T-cell (primary cell): ENCODE measurements at regions not wholly inside any gene's neighbourhood (a gene's known extent, or its start where the extent isn't known, plus 50 kb on each side); places are given as distances from the start of the nearest gene placed in this dataset.

Experiments
- ATAC-seq, 4 experiments: fragments of 200-7000 bp in 3 of 4; fragments of 150-1000 bp in 1 of 4; cut with Tn5 transposase; replicated peaks in 1 of 4; 1 replicate in 3 of 4; 2 replicates in 1 of 4; pipeline ENCODE4 v1.10.0; 2021; ENCODE audit warnings: moderate library complexity in 3 of 4, mild to moderate bottlenecking in 2 of 4, moderate number of reproducible peaks in 1 of 4
- CTCF ChIA-PET, 2 donors: fragments of 300-600 bp; sonication (Branson Sonifier 250); formaldehyde crosslinking; loops; one replicate each; lab custom pipeline; 2022; ENCODE audit warnings: antibody characterized with exemption in 2 of 2; lab: Charles Lee
- POLR2A ChIA-PET, 2 donors: fragments of 300-600 bp; sonication (Branson Sonifier 250); formaldehyde crosslinking; loops; one replicate each; lab custom pipeline; 2022; ENCODE audit warnings: antibody characterized with exemption in 2 of 2; lab: Charles Lee
- DNase-seq, 35 experiments: peaks; one replicate each; pipeline versions ENCODE4 v3.0.0 to v3.0.0-alpha.2; 2013 to 2023
- H3K27ac ChIP-seq: one replicate; pipeline ENCODE4 v1.5.1; 2013; ENCODE audit warnings: low read length
- H3K27me3 ChIP-seq, 2 experiments: replicated peaks in 1 of 2; 1 replicate in 1 of 2; 2 replicates in 1 of 2; pipeline versions ENCODE4 v1.6.1 to v1.7.0; 2013; ENCODE audit warnings: low read length in 1 of 2, mixed read lengths in 1 of 2; ENCODE audit not compliant: control insufficient read depth in 2 of 2, insufficient read depth in 2 of 2; ENCODE audit errors: extremely low read depth in 1 of 2
- H3K36me3 ChIP-seq, 2 donors: 1 replicate in 1 of 2; 2 replicates in 1 of 2; pipeline versions ENCODE4 v1.6.1 to v1.7.0; 2013; ENCODE audit warnings: low read length in 1 of 2; ENCODE audit not compliant: control insufficient read depth in 2 of 2, insufficient read depth in 1 of 2; ENCODE audit errors: extremely low read depth in 1 of 2
- H3K4me1 ChIP-seq, 2 experiments: 1 replicate in 1 of 2; 2 replicates in 1 of 2; pipeline versions ENCODE4 v1.6.1 to v1.7.0; 2013; ENCODE audit warnings: low read length in 2 of 2, mixed read lengths in 1 of 2; ENCODE audit not compliant: insufficient read depth in 2 of 2, control insufficient read depth in 1 of 2; ENCODE audit errors: extremely low read depth in 1 of 2
- H3K4me3 ChIP-seq, 2 donors: 1 replicate in 1 of 2; 2 replicates in 1 of 2; pipeline versions ENCODE4 v1.5.1 to v1.7.0; 2013; ENCODE audit warnings: mild to moderate bottlenecking in 2 of 2, low read length in 1 of 2, moderate library complexity in 1 of 2; ENCODE audit not compliant: control insufficient read depth in 1 of 2; ENCODE audit errors: extremely low read depth in 1 of 2
- H3K9me3 ChIP-seq: 2 replicates; pipeline ENCODE4 v1.7.0; 2013
- H3K27ac Mint-ChIP-seq, 2 donors: one replicate each; pipeline ENCODE4 v1.8.0; 2020 to 2021; ENCODE audit warnings: mild to moderate bottlenecking in 2 of 2, mixed read lengths in 2 of 2
- H3K27me3 Mint-ChIP-seq, 2 donors: one replicate each; pipeline ENCODE4 v1.8.0; 2021 to 2022; ENCODE audit warnings: mixed read lengths in 2 of 2
- H3K36me3 Mint-ChIP-seq: one replicate; pipeline ENCODE4 v1.8.0; 2021; ENCODE audit warnings: mixed read lengths
- H3K4me1 Mint-ChIP-seq, 3 donors: one replicate each; pipeline ENCODE4 v1.8.0; 2020 to 2022; ENCODE audit warnings: mixed read lengths in 3 of 3, mild to moderate bottlenecking in 1 of 3
- H3K4me3 Mint-ChIP-seq, 3 donors: one replicate each; pipeline ENCODE4 v1.8.0; 2020 to 2022; ENCODE audit warnings: mild to moderate bottlenecking in 3 of 3, mixed read lengths in 3 of 3, moderate library complexity in 3 of 3
- H3K9me3 Mint-ChIP-seq, 3 donors: one replicate each; pipeline ENCODE4 v1.8.0; 2020 to 2022; ENCODE audit warnings: mixed read lengths in 3 of 3
- WGBS: methylation state at CpG from one replicate; pipeline ENCODE4 v1.1.5; 2013; ENCODE audit warnings: missing lambda C conversion rate; ENCODE audit not compliant: insufficient coverage; 5-methylcytosine and 5-hydroxymethylcytosine counted together

DNA sequence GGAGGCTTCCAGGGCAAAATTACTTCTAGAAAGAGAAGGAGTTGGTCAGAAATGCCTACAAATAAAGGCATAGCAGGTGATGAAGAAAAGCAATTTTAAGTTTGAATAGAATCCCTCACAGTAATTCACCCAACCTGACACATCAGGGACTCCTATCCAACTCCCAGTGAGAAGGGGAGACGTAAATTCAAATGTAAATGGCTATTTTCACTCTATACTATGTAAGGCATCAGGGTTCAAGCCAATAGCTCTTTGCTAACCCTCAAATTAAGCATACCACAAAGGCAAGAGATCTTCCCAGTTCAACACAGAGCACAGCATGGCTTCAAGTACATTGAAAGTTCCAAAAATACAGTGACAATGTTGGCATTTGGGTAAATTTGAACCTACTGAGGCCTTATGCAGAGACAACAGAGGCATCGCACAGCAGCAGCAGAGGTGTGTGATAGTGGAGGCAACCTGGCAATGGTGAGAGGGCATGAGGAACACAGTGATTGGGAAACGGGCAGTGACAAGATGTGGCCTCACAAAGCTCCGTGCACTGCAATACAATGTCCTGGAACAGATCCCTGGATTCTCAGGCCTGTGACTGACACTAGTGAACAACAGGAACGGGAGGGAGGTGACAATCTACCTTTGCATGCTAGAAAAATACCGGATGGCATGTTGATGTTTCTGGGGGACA, 95.7 kb downstream of the VSTM2A start:
- H3K27ac ChIP-seq: no peak overlapping the region
- no peaks in the 10 kb centered on the region for H3K9me3 ChIP-seq
- 83% methylated on average over 3 of the region's 6 CpGs for WGBS
- CTCF ChIA-PET: no interaction called here
- ATAC-seq (no peak), DNase-seq (no peak)
- H3K36me3 ChIP-seq: no peaks in the 10 kb centered on the region
- POLR2A ChIA-PET: no interaction called here
- peaks cover 0 to 3% of the 10 kb centered on the region in 2 experiments for H3K27me3 ChIP-seq
- peaks cover 2 to 4% (median 3%) of the 10 kb centered on the region in 3 donors for H3K9me3 Mint-ChIP-seq
- H3K36me3 Mint-ChIP-seq: no peaks in the 10 kb centered on the region
- peaks cover 0 to 3% of the 10 kb centered on the region in 2 donors for H3K27me3 Mint-ChIP-seq
- no peak overlapping the region for H3K4me3 ChIP-seq
- H3K4me3 Mint-ChIP-seq: no peak overlapping the region
- no peak overlapping the region for H3K27ac Mint-ChIP-seq
- no peaks in the 10 kb centered on the region for H3K4me1 ChIP-seq
- no peaks in the 10 kb centered on the region for H3K4me1 Mint-ChIP-seq

DNA sequence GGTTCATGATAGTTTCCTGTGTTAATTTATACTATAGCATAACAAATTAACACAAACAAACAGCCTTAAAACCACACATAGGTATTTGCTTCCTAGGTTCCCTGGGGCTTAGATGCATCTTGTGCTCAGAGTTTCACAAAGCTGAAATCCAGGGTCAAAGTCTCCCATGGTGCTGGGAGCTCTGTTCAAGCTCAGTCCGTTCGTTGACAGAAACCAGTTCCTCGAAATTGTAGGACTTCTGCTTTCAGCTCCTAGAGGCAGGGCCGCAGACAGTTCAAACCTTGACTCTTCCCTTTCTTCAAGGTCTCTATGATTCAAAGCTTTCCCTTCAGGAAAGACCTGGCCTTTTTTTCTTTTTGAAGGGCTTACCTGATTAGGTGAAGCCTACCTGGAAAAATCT, 90.5 kb downstream of the VSTM2A start:
- no peaks in the 10 kb centered on the region for H3K27me3 ChIP-seq
- H3K36me3 ChIP-seq: no peaks in the 10 kb centered on the region
- ChIA-PET CTCF (no interaction called here), POLR2A (no interaction called here)
- ATAC-seq (no peak), DNase-seq (no peak)
- H3K27ac ChIP-seq: no peak overlapping the region
- H3K27me3 Mint-ChIP-seq: no peaks in the 10 kb centered on the region
- H3K4me3 ChIP-seq: no peak overlapping the region
- no peaks in the 10 kb centered on the region for H3K4me1 Mint-ChIP-seq
- H3K4me3 Mint-ChIP-seq: no peak overlapping the region
- H3K9me3 ChIP-seq: no peaks in the 10 kb centered on the region
- 48% methylated on average over 4 of the region's 4 CpGs for WGBS
- H3K27ac Mint-ChIP-seq: no peak overlapping the region
- H3K9me3 Mint-ChIP-seq: peaks cover 15 to 17% (median 15%) of the 10 kb centered on the region in 3 donors
- no peaks in the 10 kb centered on the region for H3K36me3 Mint-ChIP-seq
- no peaks in the 10 kb centered on the region for H3K4me1 ChIP-seq

DNA sequence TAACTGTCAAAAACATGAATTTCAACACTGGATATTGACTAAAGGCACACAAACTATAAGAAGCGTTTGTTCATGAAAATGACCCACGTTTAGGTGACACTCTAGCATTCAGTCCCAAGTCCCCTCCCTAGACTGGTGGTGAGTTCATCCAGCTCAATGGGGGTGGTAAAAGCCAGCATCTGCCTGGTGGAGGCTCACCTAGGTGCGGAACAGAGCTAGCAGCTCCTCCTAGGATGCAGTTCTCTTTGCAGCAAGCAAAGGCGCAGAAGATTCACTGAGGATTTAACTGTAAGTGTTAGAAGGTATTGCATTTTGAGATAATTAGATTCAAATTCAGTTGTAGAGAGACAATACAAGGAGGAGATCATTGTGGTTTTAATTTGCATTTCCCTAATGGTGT, 87.6 kb downstream of the VSTM2A start:
- WGBS: 50% methylated on average over 1 of the region's 4 CpGs
- DNase-seq (no peak), ATAC-seq (no peak)
- H3K9me3 Mint-ChIP-seq: peaks cover 16 to 17% (median 16%) of the 10 kb centered on the region in 3 donors
- Histone ChIP-seq H3K27ac (no peak overlapping the region), H3K4me1 (no peaks in the 10 kb centered on the region), H3K4me3 (no peak overlapping the region), H3K9me3 (no peaks in the 10 kb centered on the region), H3K36me3 (no peaks in the 10 kb centered on the region), H3K27me3 (no peaks in the 10 kb centered on the region)
- POLR2A ChIA-PET: no interaction called here
- no peak overlapping the region for H3K4me3 Mint-ChIP-seq
- no peaks in the 10 kb centered on the region for H3K27me3 Mint-ChIP-seq
- no peaks in the 10 kb centered on the region for H3K36me3 Mint-ChIP-seq
- H3K27ac Mint-ChIP-seq: no peak overlapping the region
- CTCF ChIA-PET: no interaction called here
- no peaks in the 10 kb centered on the region for H3K4me1 Mint-ChIP-seq

DNA sequence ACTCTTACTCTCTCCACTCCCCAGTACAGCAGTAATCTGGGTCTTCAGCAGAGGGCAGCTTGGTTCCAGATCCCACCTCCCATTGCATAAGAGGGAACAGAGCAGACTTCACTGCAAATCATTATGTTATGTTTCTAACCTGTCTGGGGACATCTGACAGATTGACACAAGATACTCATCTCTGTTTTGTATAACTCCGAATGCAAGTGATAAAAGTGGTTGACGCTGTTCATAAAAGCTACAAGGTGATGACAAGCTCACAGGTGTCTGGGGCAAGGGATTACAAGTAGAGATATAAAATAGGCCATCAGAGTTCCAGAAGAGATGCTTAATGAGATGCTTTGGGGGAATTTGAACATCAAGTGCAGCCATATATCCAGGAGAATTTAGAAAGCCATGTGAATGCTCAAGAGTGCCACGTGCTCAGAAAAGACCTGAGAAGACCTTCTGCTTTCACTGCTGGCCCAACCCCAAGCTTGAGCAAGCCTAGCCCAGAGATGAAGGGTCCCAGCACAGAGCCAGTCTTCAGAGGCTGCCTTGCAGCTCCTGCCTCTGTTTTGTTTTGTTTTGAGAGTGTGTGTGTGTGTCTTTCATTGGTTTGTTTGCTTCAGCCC, 80.6 kb downstream of the VSTM2A start:
- Histone ChIP-seq H3K36me3 (no peaks in the 10 kb centered on the region), H3K4me1 (no peaks in the 10 kb centered on the region), H3K27ac (no peak overlapping the region), H3K9me3 (no peaks in the 10 kb centered on the region), H3K4me3 (no peak overlapping the region), H3K27me3 (no peaks in the 10 kb centered on the region)
- 75% methylated on average over 2 of the region's 3 CpGs for WGBS
- H3K4me1 Mint-ChIP-seq: no peaks in the 10 kb centered on the region
- H3K27me3 Mint-ChIP-seq: no peaks in the 10 kb centered on the region
- no peak for ATAC-seq
- H3K27ac Mint-ChIP-seq: no peak overlapping the region
- no peak for DNase-seq
- H3K36me3 Mint-ChIP-seq: no peaks in the 10 kb centered on the region
- H3K4me3 Mint-ChIP-seq: no peak overlapping the region
- ChIA-PET CTCF (no interaction called here), POLR2A (no interaction called here)
- H3K9me3 Mint-ChIP-seq: peaks cover 4 to 11% (median 9%) of the 10 kb centered on the region in 3 donors
